Keratinocyte (primary cell): ENCODE measurements at regions not wholly inside any gene's neighbourhood (a gene's known extent, or its start where the extent isn't known, plus 50 kb on each side); places are given as distances from the start of the nearest gene placed in this dataset.

ENCODE experiments used
- DNase-seq: peaks from one replicate; pipeline ENCODE4 v3.0.0-alpha.2; 2011; ENCODE audit warnings: low read depth, missing footprints, low spot score
- FAIRE-seq: peaks from 2 replicates; lab custom pipeline; 2011; peaks lifted over from hg19 to GRCh38; lab: Jason Lieb, UNC
- H2AFZ ChIP-seq: 2 replicates; pipeline ENCODE4 v1.6.0; 2012; ENCODE audit warnings: low read length, control low read depth, inconsistent platforms; ENCODE audit not compliant: control insufficient read depth
- H3K27ac ChIP-seq: 2 replicates; pipeline ENCODE4 v1.5.1; 2011; ENCODE audit warnings: low read length; ENCODE audit not compliant: control insufficient read depth, insufficient read depth
- H3K27me3 ChIP-seq: 3 replicates; pipeline ENCODE4 v1.6.0; 2011; ENCODE audit warnings: low read length; ENCODE audit not compliant: control insufficient read depth, insufficient read depth; ENCODE audit errors: extremely low read depth
- H3K36me3 ChIP-seq, 2 experiments: 2 replicates in 1 of 2; 3 replicates in 1 of 2; pipeline ENCODE4 v1.5.1; 2011; ENCODE audit warnings: low read length in 2 of 2, mild to moderate bottlenecking in 1 of 2; ENCODE audit not compliant: control insufficient read depth in 2 of 2, insufficient read depth in 2 of 2; ENCODE audit errors: extremely low read depth in 1 of 2
- H3K4me1 ChIP-seq: 3 replicates; pipeline ENCODE4 v1.5.1; 2011; ENCODE audit warnings: low read length; ENCODE audit not compliant: control insufficient read depth, insufficient read depth; ENCODE audit errors: extremely low read depth
- H3K4me2 ChIP-seq: 3 replicates; pipeline ENCODE4 v1.6.0; 2011; ENCODE audit warnings: low read depth, low read length; ENCODE audit not compliant: control insufficient read depth, insufficient read depth; ENCODE audit errors: extremely low read depth
- H3K4me3 ChIP-seq, 3 experiments: fragments of 200-600 bp in 1 of 3; sonication (generic) in 1 of 3; 2 replicates in 2 of 3; 3 replicates in 1 of 3; pipeline ENCODE4 v1.5.1; 2011 to 2016; ENCODE audit warnings: low read length in 3 of 3, mild to moderate bottlenecking in 3 of 3, control low read depth in 2 of 3, inconsistent platforms in 1 of 3, low read depth in 1 of 3, mixed read lengths in 1 of 3, mixed run types in 1 of 3, moderate library complexity in 1 of 3; ENCODE audit not compliant: control insufficient read depth in 2 of 3, insufficient read depth in 2 of 3; ENCODE audit errors: extremely low read depth in 1 of 3
- H3K79me2 ChIP-seq: 2 replicates; pipeline ENCODE4 v1.6.0; 2012; ENCODE audit warnings: low read length; ENCODE audit not compliant: control insufficient read depth, insufficient read depth
- H3K9ac ChIP-seq: 3 replicates; pipeline ENCODE4 v1.6.0; 2011; ENCODE audit warnings: low read length; ENCODE audit not compliant: control insufficient read depth, insufficient read depth; ENCODE audit errors: extremely low read depth
- H3K9me1 ChIP-seq: 3 replicates; pipeline ENCODE4 v1.6.0; 2011; ENCODE audit warnings: low read length; ENCODE audit not compliant: control insufficient read depth, insufficient read depth; ENCODE audit errors: extremely low read depth
- H3K9me3 ChIP-seq: 2 replicates; pipeline ENCODE4 v1.5.1; 2012; ENCODE audit warnings: low read depth, low read length; ENCODE audit not compliant: control insufficient read depth
- H4K20me1 ChIP-seq: 3 replicates; pipeline ENCODE4 v1.6.0; 2011; ENCODE audit warnings: low read length; ENCODE audit not compliant: control insufficient read depth, insufficient read depth; ENCODE audit errors: extremely low read depth
- EZH2 ChIP-seq: IDR thresholded peaks from one replicate; pipeline ENCODE4 v1.6.1; 2012; ENCODE audit warnings: inconsistent platforms, mild to moderate bottlenecking, low read length, moderate library complexity
- dilution Hi-C: fragments of 300-500 bp; cut with MboI; formaldehyde crosslinking; loops from one replicate; pipeline ENCODE4 v1.7.0; 2020; ENCODE audit warnings: low sequenced_read_pairs; ENCODE audit not compliant: extremely low pct_ligation_motif_present
- TF ChIP-seq, protein P1 (sequence below), 3 experiments: IDR thresholded peaks in 1 of 3; conservative IDR thresholded peaks in 1 of 3; optimal IDR thresholded peaks in 1 of 3; 2 replicates in 2 of 3; 3 replicates in 1 of 3; pipeline versions ENCODE3 to v1.5.1; 2011; ENCODE audit warnings: low read length in 3 of 3, mild to moderate bottlenecking in 3 of 3, moderate library complexity in 2 of 3, control low read depth in 1 of 3, inconsistent platforms in 1 of 3; ENCODE audit not compliant: insufficient read depth in 2 of 3; ENCODE audit errors: extremely low read depth in 1 of 3

DNA sequence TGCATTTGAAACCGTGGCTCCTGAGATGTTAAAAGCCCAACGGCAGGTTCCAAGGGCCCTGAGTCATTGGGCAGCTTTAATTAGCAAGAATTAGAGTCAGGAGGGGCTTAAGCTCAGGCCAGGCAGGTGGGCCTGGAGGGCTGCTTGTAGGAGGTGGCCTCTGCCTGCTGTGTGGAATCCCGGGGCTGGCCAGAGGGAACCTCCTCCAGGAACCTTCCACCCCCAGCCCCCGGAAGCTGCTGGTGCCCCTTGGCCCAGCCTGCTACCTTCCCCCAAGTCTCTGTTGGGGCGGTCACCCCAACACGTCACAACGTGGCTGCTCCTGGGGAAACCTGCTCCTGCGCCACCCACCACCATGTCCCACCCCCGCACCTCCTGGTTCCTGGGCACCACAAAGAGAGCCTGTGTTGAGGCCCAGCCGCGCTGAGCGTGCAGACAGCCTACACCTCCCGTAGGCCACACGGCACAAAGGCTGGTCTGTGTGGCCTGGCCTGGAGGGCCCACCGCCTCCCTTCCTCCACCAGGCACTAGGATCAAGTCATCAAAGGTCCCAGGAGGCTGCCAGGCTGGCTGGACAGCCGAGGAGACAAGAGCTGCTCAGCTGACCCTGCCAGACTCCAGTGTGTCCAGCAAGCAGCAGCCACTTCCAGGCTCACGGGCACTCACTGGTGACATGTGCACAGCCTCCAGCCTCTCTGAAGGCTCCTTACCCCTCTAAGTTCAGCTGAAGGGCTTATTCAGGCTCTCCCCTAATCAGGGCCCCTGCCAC, 86.3 kb downstream of the SNX5 start:
- dilution Hi-C loops = no loop called here
- Histone ChIP-seq H3K9ac (no peak overlapping the region), H3K36me3 (no peaks in the 10 kb centered on the region), H3K27me3 (peaks cover 12% of the 10 kb centered on the region), H3K9me1 (no peaks in the 10 kb centered on the region), H3K27ac (no peak overlapping the region), H3K4me1 (peaks cover 13% of the 10 kb centered on the region), H3K79me2 (no peaks in the 10 kb centered on the region), H2AFZ (no peak overlapping the region), H4K20me1 (no peaks in the 10 kb centered on the region), H3K9me3 (no peaks in the 10 kb centered on the region), H3K4me3 (no peak overlapping the region), H3K4me2 (no peak overlapping the region)
- TF ChIP-seq EZH2 = no peak
- TF ChIP-seq, protein P1, sequence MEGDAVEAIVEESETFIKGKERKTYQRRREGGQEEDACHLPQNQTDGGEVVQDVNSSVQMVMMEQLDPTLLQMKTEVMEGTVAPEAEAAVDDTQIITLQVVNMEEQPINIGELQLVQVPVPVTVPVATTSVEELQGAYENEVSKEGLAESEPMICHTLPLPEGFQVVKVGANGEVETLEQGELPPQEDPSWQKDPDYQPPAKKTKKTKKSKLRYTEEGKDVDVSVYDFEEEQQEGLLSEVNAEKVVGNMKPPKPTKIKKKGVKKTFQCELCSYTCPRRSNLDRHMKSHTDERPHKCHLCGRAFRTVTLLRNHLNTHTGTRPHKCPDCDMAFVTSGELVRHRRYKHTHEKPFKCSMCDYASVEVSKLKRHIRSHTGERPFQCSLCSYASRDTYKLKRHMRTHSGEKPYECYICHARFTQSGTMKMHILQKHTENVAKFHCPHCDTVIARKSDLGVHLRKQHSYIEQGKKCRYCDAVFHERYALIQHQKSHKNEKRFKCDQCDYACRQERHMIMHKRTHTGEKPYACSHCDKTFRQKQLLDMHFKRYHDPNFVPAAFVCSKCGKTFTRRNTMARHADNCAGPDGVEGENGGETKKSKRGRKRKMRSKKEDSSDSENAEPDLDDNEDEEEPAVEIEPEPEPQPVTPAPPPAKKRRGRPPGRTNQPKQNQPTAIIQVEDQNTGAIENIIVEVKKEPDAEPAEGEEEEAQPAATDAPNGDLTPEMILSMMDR (optimal IDR thresholded peaks at IDR 0.05 in 1 of 3, IDR thresholded peaks at IDR 0.05 in 1 of 3, conservative IDR thresholded peaks at IDR 0.05 in 1 of 3; ENCODE audit: extremely low read depth in 1 of 3, insufficient read depth in 2 of 3, low read length in 3 of 3) = no peak
- no peak for DNase-seq
- no peak for FAIRE-seq

DNA sequence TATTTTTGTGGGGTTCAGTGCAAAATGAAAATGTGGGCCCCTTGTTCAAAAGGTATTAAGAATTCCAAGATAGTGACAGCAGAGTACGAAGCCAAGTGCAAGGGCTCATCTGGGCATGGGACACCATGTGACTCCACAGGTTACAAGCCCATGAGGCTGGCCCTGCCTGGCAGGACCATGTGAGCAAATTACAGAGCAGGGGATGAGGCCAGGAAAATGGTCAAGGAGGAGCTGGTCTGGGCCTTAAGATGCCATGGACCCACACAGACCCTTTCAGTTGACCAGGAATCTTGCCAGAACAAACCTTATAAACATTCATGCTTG, 86.9 kb downstream of the SNX5 start:
- no peak for FAIRE-seq
- TF ChIP-seq, protein P1 (optimal IDR thresholded peaks at IDR 0.05 in 1 of 3, IDR thresholded peaks at IDR 0.05 in 1 of 3, conservative IDR thresholded peaks at IDR 0.05 in 1 of 3; ENCODE audit: extremely low read depth in 1 of 3, insufficient read depth in 2 of 3, low read length in 3 of 3) = no peak
- no peak for TF ChIP-seq EZH2
- Histone ChIP-seq H2AFZ (no peak overlapping the region), H3K27me3 (peaks cover 12% of the 10 kb centered on the region), H3K79me2 (no peaks in the 10 kb centered on the region), H3K4me1 (peaks cover 13% of the 10 kb centered on the region), H3K36me3 (no peaks in the 10 kb centered on the region), H4K20me1 (no peaks in the 10 kb centered on the region), H3K27ac (no peak overlapping the region), H3K9me1 (no peaks in the 10 kb centered on the region), H3K9ac (no peak overlapping the region), H3K4me2 (no peak overlapping the region), H3K4me3 (no peak overlapping the region), H3K9me3 (no peaks in the 10 kb centered on the region)
- DNase-seq = no peak
- dilution Hi-C loops = no loop called here
